GM12865 (cell line): ENCODE measurements at regions not wholly inside any gene's neighbourhood (a gene's known extent, or its start where the extent isn't known, plus 50 kb on each side); places are given as distances from the start of the nearest gene placed in this dataset.
A peak's percentile ranks its signal among the peaks of the same experiment; 100 is the strongest.

ENCODE experiments used
- DNase-seq: peaks from one replicate; pipeline ENCODE4 v3.0.0; 2010; ENCODE audit warnings: low read depth
- H3K4me3 ChIP-seq: 2 replicates; pipeline ENCODE4 v1.5.1; 2011; ENCODE audit warnings: mild to moderate bottlenecking, low read depth, low read length, control low read depth
- CTCF ChIP-seq: IDR thresholded peaks from 2 replicates; pipeline ENCODE4 v1.5.1; 2011; ENCODE audit warnings: low read length, control low read depth, low read depth, inconsistent platforms; ENCODE audit not compliant: insufficient read depth; ENCODE audit errors: missing control alignments

- no peak for DNase-seq
- no peak overlapping the region for H3K4me3 ChIP-seq
- no peak for TF ChIP-seq CTCF
These were observed 161.6 kb upstream of the SOX5 start for GRCh38 chr12:24111086-24111485.

- peak; percentile 33 for TF ChIP-seq CTCF
- peak; percentile 64 for DNase-seq
- no peak overlapping the region for H3K4me3 ChIP-seq
These were observed 160.0 kb upstream of the SOX5 start for GRCh38 chr12:24109381-24110039.

GRCh38 chr12:24102676-24103075, 153.2 kb upstream of the SOX5 start:
- no peak for TF ChIP-seq CTCF
- DNase-seq: no peak
- no peak overlapping the region for H3K4me3 ChIP-seq

- no peak for DNase-seq
- H3K4me3 ChIP-seq: no peak overlapping the region
- TF ChIP-seq CTCF: no peak
These were observed 150.1 kb upstream of the SOX5 start for GRCh38 chr12:24099576-24099975.

GRCh38 chr12:24095245-24095644, 145.8 kb upstream of the SOX5 start:
- no peak for DNase-seq
- H3K4me3 ChIP-seq: no peak overlapping the region
- no peak for TF ChIP-seq CTCF

- H3K4me3 ChIP-seq: no peak overlapping the region
- no peak for TF ChIP-seq CTCF
- DNase-seq: no peak
These were observed 140.0 kb upstream of the SOX5 start for GRCh38 chr12:24089510-24089890.
